Bronchial epithelial cell (primary cell): ENCODE measurements at regions not wholly inside any gene's neighbourhood (a gene's known extent, or its start where the extent isn't known, plus 50 kb on each side); places are given as distances from the start of the nearest gene placed in this dataset.

Experiments
- DNase-seq: peaks from one replicate; pipeline ENCODE4 v3.0.0-alpha.2; 2010; ENCODE audit warnings: low read depth
- FAIRE-seq: peaks from 2 replicates; lab custom pipeline; 2011; peaks lifted over from hg19 to GRCh38; lab: Jason Lieb, UNC
- H3K27me3 ChIP-seq: 2 replicates; pipeline ENCODE4 v1.5.1; 2011; ENCODE audit warnings: low read length; ENCODE audit not compliant: control insufficient read depth, insufficient read depth
- H3K36me3 ChIP-seq: 2 replicates; pipeline ENCODE4 v1.5.1; 2011; ENCODE audit warnings: low read length; ENCODE audit not compliant: control insufficient read depth, insufficient read depth
- H3K4me3 ChIP-seq: 2 replicates; pipeline ENCODE4 v1.5.1; 2011; ENCODE audit warnings: mild to moderate bottlenecking, low read depth, low read length, control low read depth
- TF ChIP-seq, protein P1 (sequence below): IDR thresholded peaks from 2 replicates; pipeline ENCODE4 v1.5.1; 2011; ENCODE audit warnings: mild to moderate bottlenecking, moderate library complexity, low read length, control low read depth, inconsistent platforms; ENCODE audit not compliant: insufficient read depth, severe bottlenecking

DNA sequence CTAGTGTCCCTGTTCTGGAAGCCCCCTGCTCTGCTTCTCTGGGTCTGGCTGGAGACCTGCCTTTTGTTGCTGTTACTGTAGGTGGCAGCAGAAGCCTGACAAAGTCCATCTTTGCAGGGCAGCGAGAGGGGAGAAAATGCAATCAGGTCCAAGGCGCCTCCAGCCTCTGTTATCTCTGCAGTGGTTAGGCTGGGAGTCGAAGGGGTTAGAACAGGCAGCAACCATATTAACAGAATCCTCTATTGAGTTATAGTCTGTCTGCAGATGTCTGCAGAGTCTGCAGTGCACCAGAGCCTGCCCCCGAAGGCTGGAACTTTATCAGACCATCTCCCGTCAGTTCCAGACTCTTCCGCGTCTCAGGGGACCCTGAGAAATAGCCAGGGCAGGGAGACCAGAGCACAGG is 404.9 kb upstream of the EEF2KMT start:
- Histone ChIP-seq H3K4me3 (no peak overlapping the region), H3K27me3 (no peaks in the 10 kb centered on the region), H3K36me3 (no peaks in the 10 kb centered on the region)
- FAIRE-seq (no peak), DNase-seq (no peak)
- TF ChIP-seq, protein P1, sequence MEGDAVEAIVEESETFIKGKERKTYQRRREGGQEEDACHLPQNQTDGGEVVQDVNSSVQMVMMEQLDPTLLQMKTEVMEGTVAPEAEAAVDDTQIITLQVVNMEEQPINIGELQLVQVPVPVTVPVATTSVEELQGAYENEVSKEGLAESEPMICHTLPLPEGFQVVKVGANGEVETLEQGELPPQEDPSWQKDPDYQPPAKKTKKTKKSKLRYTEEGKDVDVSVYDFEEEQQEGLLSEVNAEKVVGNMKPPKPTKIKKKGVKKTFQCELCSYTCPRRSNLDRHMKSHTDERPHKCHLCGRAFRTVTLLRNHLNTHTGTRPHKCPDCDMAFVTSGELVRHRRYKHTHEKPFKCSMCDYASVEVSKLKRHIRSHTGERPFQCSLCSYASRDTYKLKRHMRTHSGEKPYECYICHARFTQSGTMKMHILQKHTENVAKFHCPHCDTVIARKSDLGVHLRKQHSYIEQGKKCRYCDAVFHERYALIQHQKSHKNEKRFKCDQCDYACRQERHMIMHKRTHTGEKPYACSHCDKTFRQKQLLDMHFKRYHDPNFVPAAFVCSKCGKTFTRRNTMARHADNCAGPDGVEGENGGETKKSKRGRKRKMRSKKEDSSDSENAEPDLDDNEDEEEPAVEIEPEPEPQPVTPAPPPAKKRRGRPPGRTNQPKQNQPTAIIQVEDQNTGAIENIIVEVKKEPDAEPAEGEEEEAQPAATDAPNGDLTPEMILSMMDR = no peak

DNA sequence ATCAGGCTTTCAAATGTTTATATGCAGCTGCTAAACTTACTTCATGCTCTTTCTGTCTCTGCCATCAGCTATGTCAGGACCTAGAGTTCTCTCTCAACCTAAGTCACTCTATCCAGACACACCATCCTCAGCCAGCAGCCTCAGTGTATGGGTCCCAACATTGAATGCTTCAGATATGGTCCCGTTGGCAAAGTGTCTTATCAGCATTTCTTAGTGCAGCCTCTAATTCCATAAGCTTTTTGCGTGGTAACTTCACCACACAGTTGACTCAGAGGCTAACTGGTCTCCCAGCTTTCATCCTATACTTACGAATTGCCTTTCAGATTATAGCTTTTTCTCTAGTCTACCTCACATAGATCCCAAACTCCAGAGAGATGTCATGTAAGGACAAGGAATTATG is 402.9 kb upstream of the EEF2KMT start:
- Histone ChIP-seq H3K27me3 (no peaks in the 10 kb centered on the region), H3K4me3 (no peak overlapping the region), H3K36me3 (no peaks in the 10 kb centered on the region)
- DNase-seq (no peak), FAIRE-seq (no peak)
- TF ChIP-seq, protein P1 = no peak

DNA sequence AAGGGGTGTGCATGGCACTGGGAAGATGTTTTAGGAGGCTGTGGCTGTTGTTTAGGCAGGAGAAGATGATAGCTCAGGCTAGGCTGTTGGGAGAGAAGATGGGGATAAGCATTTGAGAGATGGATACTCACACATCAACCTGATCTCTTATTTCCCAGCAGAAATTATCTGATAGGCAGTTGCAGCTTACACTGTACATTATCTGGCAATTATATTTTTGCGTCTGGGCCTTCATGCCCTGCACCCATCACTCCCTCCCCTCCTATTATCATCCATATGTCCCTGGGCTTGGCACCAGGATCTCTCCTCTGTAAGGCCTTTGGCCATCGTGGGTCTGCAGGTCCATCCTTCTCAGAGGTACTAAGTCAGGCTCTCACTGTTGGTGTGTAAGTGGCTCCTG is 401.0 kb upstream of the EEF2KMT start:
- H3K36me3 ChIP-seq = no peaks in the 10 kb centered on the region
- TF ChIP-seq, protein P1 = no peak
- H3K4me3 ChIP-seq = no peak overlapping the region
- no peaks in the 10 kb centered on the region for H3K27me3 ChIP-seq
- FAIRE-seq = no peak
- DNase-seq = no peak

DNA sequence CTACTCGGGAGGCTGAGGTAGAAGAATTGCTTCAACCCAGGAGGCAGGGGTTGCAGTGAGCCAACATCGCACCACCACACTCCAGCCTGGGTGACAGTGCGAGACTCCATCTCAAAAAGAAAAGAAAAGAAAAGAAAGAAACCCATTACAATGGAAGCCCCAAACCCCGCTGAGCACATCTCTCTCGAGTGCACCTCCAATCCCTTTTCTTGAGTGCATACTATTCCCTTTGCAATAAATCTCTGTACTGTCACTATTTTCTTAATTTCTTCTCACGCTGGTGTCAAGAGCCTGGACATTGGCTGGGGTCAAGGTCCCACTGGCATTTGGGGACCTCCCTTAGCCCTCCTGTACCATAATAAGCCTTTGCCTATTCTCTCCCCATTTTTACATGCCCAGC is 398.4 kb upstream of the EEF2KMT start:
- TF ChIP-seq, protein P1 = no peak
- DNase-seq = no peak
- Histone ChIP-seq H3K36me3 (no peaks in the 10 kb centered on the region), H3K4me3 (no peak overlapping the region), H3K27me3 (no peaks in the 10 kb centered on the region)
- no peak for FAIRE-seq

DNA sequence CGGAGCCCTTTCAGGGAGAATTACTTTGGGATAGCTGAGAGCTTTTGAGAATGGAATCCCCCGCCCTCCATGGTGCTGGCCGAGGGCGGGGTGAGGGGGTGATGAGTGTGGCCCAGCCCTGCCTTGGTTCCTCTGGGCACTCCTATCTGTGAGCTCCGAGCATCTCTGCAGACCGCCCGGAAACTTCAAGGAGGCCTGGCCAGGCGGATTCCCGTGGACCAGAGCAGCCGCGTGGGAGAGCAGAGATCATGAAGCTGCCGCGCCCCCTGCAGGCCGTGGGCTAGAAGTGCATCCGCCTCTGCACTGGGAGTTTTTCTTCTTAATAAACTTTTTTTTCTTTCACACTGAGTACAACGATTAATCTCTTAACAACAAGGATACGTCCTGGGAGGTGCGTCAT is 392.9 kb upstream of the EEF2KMT start:
- H3K4me3 ChIP-seq = no peak overlapping the region
- TF ChIP-seq, protein P1 = no peak
- FAIRE-seq (no peak), DNase-seq (no peak)
- no peaks in the 10 kb centered on the region for H3K27me3 ChIP-seq
- H3K36me3 ChIP-seq = no peaks in the 10 kb centered on the region

DNA sequence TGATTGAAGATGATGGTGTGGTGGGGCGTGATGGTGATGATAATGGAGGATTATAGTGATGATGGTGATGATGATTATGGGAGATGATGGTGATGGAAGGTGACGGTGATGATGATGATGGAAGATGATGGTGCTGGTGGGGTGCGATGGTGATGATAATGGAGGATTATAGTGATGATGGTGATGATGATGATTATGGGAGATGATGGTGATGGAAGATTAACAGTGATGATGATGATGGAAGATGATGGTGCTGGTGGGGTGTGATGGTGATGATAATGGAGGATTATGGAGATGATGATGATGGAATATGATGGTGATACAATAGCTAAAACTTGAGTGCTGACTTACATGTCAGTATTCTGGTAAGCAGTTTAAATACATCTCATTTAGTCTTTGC is 391.0 kb upstream of the EEF2KMT start:
- DNase-seq (no peak), FAIRE-seq (no peak)
- TF ChIP-seq, protein P1 = no peak
- H3K4me3 ChIP-seq = no peak overlapping the region
- H3K36me3 ChIP-seq = no peaks in the 10 kb centered on the region
- H3K27me3 ChIP-seq = no peaks in the 10 kb centered on the region
